Spleen (tissue), 7 donors: ENCODE measurements at regions not wholly inside any gene's neighbourhood (a gene's known extent, or its start where the extent isn't known, plus 50 kb on each side); places are given as distances from the start of the nearest gene placed in this dataset.

Experiments used
- CTCF ChIP-seq, 11 experiments: fragments of 200-600 bp in 7 of 11; fragments of 450-650 bp in 4 of 11; sonication (generic) in 4 of 11; IDR thresholded peaks in 8 of 11; conservative IDR thresholded peaks in 3 of 11; 1 replicate in 7 of 11; 2 replicates in 4 of 11; pipeline versions ENCODE4 v1.4.0 to v1.8.0; 2016 to 2021; ENCODE audit warnings: antibody characterized with exemption in 11 of 11, inconsistent platforms in 4 of 11, mild to moderate bottlenecking in 1 of 11
- POLR2A ChIP-seq, 3 donors: fragments of 450-650 bp; IDR thresholded peaks; one replicate each; pipeline ENCODE4 v1.5.1; 2017; ENCODE audit warnings: antibody characterized with exemption in 3 of 3, mild to moderate bottlenecking in 1 of 3
- donor health status: DM: no; HTN: no; CAD: no; lungs with moderate emphysema.
- donor health status: DM: no; HTN: no; CAD: no.
- donor health status: DM: no; HTN: no; CAD: no.

- TF ChIP-seq POLR2A (IDR thresholded peaks at IDR 0.05), result no peak
- TF ChIP-seq CTCF (IDR thresholded peaks at IDR 0.05 in 8 of 11, conservative IDR thresholded peaks at IDR 0.05 in 3 of 11), result no peak
These were observed 194.8 kb downstream of the ZFP36L2 start for GRCh38 chr2:43031471-43032212.
